ENCODE measurements at regions not wholly inside any gene's neighbourhood (a gene's known extent, or its start where the extent isn't known, plus 50 kb on each side); places are given as distances from the start of the nearest gene placed in this dataset.
"Not testable (repeated sequence)": the region's sequence is repeated elsewhere in the genome, so short reads cannot be mapped to it uniquely, and the experiment has no call there.

DNA sequence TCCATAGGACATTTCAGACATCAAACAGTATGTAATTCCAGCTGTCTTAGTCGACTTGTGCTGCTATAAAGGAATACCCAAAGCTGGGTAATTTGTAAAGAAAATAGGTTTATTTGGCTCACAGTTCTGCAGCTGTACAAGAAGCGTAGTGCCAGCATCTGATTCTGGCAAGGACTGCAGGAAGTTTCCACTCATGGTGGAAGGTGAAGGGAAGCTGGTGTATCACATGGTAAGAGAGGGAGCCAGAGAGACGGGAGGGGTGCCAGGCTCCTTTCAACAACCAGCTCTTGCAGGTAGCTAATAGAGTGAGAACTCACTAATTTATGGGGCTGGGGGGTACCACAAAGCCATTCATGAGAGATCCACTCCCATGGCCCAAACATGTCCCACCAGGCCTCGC is 253.0 kb upstream of the FGF13 start:
- CTCF ChIA-PET = no interaction called here
- H3K4me1 Mint-ChIP-seq (ENCODE audit: low read depth) = no peaks in the 10 kb centered on the region
- H3K36me3 Mint-ChIP-seq (ENCODE audit: low read depth) = no peaks in the 10 kb centered on the region
- H3K4me3 Mint-ChIP-seq = no peak overlapping the region
- intact Hi-C loops (cut with micrococcal nuclease) = no loop called here
- peaks cover 3% of the 10 kb centered on the region for H3K27me3 Mint-ChIP-seq (ENCODE audit: low read depth)
- H3K9me3 Mint-ChIP-seq = peaks cover 2% of the 10 kb centered on the region
- H3K27ac Mint-ChIP-seq = no peak overlapping the region
- DNase-seq = no peak

DNA sequence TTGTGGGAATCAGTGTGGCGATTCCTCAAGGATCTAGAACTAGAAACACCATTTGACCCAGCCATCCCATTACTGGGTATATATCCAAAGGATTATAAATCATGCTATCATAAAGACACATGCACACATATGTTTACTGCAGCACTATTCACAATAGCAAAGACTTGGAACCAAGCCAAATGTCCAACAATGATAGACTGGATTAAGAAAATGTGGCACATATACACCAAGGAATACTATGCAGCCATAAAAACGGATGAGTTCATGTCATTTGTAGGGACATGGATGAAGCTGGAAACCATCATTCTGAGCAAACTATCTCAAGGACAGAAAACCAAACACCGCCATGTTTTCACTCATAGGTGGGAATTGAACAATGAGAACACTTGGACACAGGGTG is 250.9 kb upstream of the FGF13 start:
- H3K27ac Mint-ChIP-seq; H3K36me3 Mint-ChIP-seq (ENCODE audit: low read depth); H3K27me3 Mint-ChIP-seq (ENCODE audit: low read depth); H3K9me3 Mint-ChIP-seq; CTCF ChIA-PET; DNase-seq; intact Hi-C loops (cut with micrococcal nuclease); H3K4me3 Mint-ChIP-seq; H3K4me1 Mint-ChIP-seq (ENCODE audit: low read depth): not testable (repeated sequence)

DNA sequence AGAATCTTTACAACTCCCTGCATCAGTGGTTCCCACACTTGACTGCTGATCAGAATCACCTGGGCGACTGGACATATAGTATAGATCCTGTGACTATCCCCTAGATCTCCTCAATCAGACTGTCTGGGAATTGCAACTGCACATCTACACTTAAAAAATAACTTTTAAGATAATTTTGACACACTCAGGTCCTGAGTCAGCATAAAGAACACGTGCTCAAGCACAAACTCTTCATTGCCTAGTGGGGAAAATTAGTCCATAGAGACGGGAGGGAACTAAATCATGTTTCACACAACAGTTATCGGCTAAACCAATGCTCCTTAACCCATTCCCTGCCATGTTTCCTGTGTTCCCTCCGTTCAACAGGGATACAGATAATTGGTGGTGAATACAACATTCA is 243.5 kb upstream of the FGF13 start:
- no peak overlapping the region for H3K4me3 Mint-ChIP-seq
- H3K27ac Mint-ChIP-seq = no peak overlapping the region
- CTCF ChIA-PET = no interaction called here
- no peak for DNase-seq
- H3K27me3 Mint-ChIP-seq (ENCODE audit: low read depth) = no peaks in the 10 kb centered on the region
- no peaks in the 10 kb centered on the region for H3K4me1 Mint-ChIP-seq (ENCODE audit: low read depth)
- no peaks in the 10 kb centered on the region for H3K36me3 Mint-ChIP-seq (ENCODE audit: low read depth)
- no peaks in the 10 kb centered on the region for H3K9me3 Mint-ChIP-seq
- intact Hi-C loops (cut with micrococcal nuclease) = no loop called here

DNA sequence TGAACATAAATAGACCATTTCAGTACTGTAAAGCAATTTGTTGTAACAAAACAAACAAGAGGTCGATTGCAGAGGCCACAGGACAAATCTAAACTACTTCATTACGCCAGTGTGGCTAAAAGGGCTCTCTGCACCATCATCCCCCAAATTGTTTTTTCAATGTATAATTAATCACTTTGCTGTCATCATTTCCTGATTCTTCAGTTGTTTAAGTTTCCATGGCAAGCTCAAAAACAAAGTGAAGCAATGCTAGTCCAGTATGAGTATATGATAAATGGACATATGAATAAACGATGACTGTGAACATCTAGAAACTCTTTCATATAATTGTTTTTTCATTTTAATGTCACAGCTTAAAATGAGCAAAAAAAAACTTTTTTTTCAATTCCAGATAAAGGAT is 235.4 kb upstream of the FGF13 start:
- no peaks in the 10 kb centered on the region for H3K4me1 Mint-ChIP-seq (ENCODE audit: low read depth)

DNA sequence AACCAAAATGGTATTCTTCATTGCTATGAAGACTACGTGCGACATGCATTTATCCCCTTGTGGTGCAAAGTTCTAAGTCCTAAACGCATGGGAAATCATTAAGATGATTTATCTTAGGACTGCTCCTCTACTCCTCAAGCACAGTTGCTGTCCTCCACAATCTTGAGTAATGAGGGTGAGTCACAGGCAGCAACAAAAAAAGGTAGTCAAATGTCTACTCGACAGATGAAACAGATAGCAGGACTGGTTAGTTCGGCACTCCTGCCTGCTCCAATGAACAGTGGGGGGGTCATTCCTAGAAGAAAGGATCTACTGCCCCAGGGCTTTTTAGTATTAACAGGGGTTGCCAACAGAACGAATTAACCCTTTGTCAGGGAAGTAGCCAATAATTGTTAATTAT is 233.7 kb upstream of the FGF13 start:
- Mint-ChIP-seq H3K4me1 (ENCODE audit: low read depth) (no peaks in the 10 kb centered on the region), H3K27ac (no peak overlapping the region), H3K4me3 (no peak overlapping the region), H3K27me3 (ENCODE audit: low read depth) (no peaks in the 10 kb centered on the region), H3K9me3 (no peaks in the 10 kb centered on the region), H3K36me3 (ENCODE audit: low read depth) (no peaks in the 10 kb centered on the region)
- no peak for DNase-seq
- CTCF ChIA-PET = no interaction called here
- intact Hi-C loops (cut with micrococcal nuclease) = no loop called here

More for the DNA sequence above, 235.4 kb upstream of the FGF13 start:
- Mint-ChIP-seq H3K4me3 (no peak overlapping the region), H3K9me3 (no peaks in the 10 kb centered on the region), H3K36me3 (ENCODE audit: low read depth) (no peaks in the 10 kb centered on the region), H3K27ac (no peak overlapping the region), H3K27me3 (ENCODE audit: low read depth) (no peaks in the 10 kb centered on the region)
- intact Hi-C loops (cut with micrococcal nuclease) = no loop called here
- DNase-seq = no peak
- CTCF ChIA-PET = no interaction called here

DNA sequence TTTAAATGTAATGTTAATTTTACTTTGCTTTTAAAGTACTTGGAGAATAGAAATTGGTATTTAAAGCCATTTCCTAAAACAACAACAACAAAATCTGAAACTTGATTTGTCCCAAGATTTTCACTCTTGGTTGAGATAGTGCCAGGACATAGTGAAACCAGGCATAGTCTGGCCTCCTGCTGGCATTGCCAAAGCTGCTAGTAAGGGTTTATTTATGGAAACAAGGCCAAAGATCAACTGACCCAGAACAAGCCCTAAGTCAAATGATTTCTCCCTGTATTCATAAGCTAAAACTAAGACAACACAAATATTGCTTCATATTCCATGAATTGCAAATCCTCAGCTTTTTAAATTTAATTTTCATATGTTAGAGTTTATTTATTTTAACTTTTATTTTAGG is 227.5 kb upstream of the FGF13 start:
- intact Hi-C loops (cut with micrococcal nuclease) = no loop called here
- H3K27ac Mint-ChIP-seq = no peak overlapping the region
- CTCF ChIA-PET = no interaction called here

DNA sequence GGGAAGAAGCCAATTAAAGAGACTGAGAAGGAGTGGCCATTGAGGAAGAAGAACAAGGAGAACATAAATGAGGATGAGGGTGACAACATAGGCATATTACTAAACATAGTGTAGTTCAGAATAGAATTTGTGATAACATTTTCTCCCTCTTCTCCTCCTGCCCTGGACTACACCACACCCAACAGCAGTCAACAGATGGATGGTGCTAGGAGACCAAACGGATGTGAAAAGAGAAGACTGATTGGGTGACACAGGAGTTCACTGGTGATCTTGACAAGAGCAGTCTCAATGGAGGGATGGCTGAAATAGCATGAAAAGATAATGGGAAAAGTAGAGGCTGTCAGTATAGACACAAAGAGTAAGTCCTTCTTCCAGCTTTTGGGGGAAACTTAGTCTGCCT is 226.5 kb upstream of the FGF13 start:
- Mint-ChIP-seq H3K36me3 (ENCODE audit: low read depth) (no peaks in the 10 kb centered on the region), H3K4me1 (ENCODE audit: low read depth) (no peaks in the 10 kb centered on the region), H3K27me3 (ENCODE audit: low read depth) (no peaks in the 10 kb centered on the region), H3K4me3 (no peak overlapping the region), H3K9me3 (no peaks in the 10 kb centered on the region), H3K27ac (no peak overlapping the region)
- intact Hi-C loops (cut with micrococcal nuclease) = no loop called here
- CTCF ChIA-PET = no interaction called here
- DNase-seq = no peak

More for the DNA sequence above, 227.5 kb upstream of the FGF13 start:
- no peaks in the 10 kb centered on the region for H3K36me3 Mint-ChIP-seq (ENCODE audit: low read depth)
- no peaks in the 10 kb centered on the region for H3K27me3 Mint-ChIP-seq (ENCODE audit: low read depth)
- no peak for DNase-seq
- no peaks in the 10 kb centered on the region for H3K9me3 Mint-ChIP-seq
- H3K4me1 Mint-ChIP-seq (ENCODE audit: low read depth) = no peaks in the 10 kb centered on the region
- H3K4me3 Mint-ChIP-seq = no peak overlapping the region

DNA sequence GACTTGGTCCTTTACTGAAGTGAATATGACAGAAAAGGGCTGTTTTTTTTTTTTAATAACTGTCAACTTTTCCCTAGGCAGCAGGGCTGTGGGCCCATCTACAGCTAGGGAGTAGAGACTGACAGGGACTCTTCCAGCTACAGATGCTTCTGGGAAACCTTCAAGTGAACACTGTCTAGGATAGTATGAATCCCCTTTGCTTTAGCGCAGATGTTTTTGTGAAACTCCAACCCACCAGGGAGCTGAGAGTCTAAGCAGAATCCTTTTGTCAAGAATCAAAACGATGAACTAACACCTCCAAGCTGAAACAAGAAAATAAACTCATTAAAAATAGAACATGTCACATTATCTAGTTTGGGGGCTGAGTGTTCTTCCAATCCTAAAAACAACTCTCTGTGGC is 219.7 kb upstream of the FGF13 start:
- DNase-seq = no peak
- H3K9me3 Mint-ChIP-seq = no peaks in the 10 kb centered on the region
- H3K4me1 Mint-ChIP-seq (ENCODE audit: low read depth) = no peaks in the 10 kb centered on the region
- CTCF ChIA-PET = no interaction called here
- H3K4me3 Mint-ChIP-seq = no peak overlapping the region
- H3K27me3 Mint-ChIP-seq (ENCODE audit: low read depth) = no peaks in the 10 kb centered on the region
- no peak overlapping the region for H3K27ac Mint-ChIP-seq
- H3K36me3 Mint-ChIP-seq (ENCODE audit: low read depth) = no peaks in the 10 kb centered on the region
- intact Hi-C loops (cut with micrococcal nuclease) = no loop called here

DNA sequence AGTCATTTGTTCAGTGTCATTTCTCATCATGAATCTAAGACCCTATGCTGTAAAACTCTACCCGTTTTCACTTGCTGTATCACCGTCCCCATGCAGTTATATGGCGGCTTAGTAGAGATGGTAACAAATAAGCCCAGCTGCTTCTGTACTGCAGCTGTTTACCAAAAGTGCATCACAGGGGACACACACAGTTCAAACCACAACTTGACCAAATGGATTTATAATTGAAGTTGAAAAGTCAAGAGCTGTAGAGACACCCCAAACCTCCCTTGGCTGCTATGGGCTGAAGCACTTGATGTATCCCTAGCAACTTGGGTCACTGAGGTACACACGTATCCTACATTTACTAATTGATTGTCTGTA is 219.0 kb upstream of the FGF13 start:
- no peak overlapping the region for H3K27ac Mint-ChIP-seq
- H3K9me3 Mint-ChIP-seq = no peaks in the 10 kb centered on the region
- no peak for DNase-seq
- no peaks in the 10 kb centered on the region for H3K36me3 Mint-ChIP-seq (ENCODE audit: low read depth)
- intact Hi-C loops (cut with micrococcal nuclease) = no loop called here
- CTCF ChIA-PET = no interaction called here
- H3K4me3 Mint-ChIP-seq = no peak overlapping the region
- H3K4me1 Mint-ChIP-seq (ENCODE audit: low read depth) = no peaks in the 10 kb centered on the region
- H3K27me3 Mint-ChIP-seq (ENCODE audit: low read depth) = no peaks in the 10 kb centered on the region

DNA sequence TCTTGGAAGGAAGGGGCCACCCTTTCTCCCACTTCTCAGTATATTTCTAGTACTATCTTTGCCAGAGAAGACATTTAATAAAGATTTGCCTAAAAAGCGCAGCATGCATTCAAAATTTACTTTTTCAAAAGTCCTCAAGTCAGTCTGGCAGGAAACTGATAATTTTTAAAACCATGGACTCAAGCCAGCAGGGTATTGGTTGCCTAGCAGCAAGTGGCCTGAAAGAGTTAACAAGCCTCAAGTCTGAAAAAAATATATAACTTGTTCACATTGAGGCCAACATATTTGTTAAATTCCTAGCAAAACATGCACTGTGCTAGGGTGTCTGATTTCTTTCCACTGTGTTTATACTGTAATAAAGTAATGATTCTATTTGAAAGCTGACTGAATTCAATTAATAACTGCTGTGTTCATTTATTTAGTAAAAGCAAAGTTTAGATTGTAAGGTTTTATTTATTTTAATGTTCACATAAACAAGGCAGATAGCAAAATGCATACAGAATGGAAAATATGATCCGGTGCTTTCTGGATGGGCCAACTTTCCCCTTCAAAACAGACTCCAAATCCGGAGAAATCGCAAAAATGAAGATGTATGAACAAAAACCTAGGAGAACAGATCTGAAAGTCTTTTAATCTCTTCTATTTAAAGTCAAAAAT is 218.5 kb upstream of the FGF13 start:
- no peaks in the 10 kb centered on the region for H3K36me3 Mint-ChIP-seq (ENCODE audit: low read depth)
- CTCF ChIA-PET = no interaction called here
- H3K9me3 Mint-ChIP-seq = no peaks in the 10 kb centered on the region
- no peak for DNase-seq
- H3K4me1 Mint-ChIP-seq (ENCODE audit: low read depth) = no peaks in the 10 kb centered on the region
- no peaks in the 10 kb centered on the region for H3K27me3 Mint-ChIP-seq (ENCODE audit: low read depth)
- H3K27ac Mint-ChIP-seq = no peak overlapping the region
- no peak overlapping the region for H3K4me3 Mint-ChIP-seq
- intact Hi-C loops (cut with micrococcal nuclease) = no loop called here

DNA sequence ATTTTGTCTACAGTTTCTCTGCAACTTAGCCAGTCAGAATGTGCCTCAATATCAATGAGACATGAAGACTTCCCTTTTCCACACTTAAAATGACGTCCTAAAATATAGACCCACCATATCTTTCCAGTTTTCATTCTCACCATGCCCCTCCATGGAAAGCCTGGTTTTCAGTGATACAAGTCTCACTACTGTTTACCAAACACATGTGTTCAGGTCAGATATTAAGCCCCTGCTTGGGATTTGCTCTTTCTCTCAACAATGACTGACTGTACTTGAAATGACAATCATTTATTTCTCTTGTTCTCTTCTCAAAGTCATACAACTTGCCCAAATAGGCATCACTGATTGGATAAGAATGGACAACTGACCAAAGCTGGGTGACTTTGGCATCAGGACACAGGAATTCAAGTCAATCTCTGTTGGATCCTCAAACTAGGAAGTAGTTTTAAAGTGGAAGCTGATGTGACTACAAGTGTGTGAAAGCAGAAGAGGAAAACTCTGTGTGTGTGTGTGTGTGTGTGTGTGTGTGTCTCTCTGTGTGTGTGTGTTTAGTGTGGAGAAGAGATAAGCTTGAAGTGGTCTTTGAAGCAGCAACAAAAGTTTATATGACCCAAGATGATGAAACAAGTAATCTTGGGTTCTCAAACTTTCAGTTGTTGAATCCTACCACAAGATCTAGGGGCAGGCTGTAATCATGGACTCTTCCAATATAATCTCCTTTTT is 217.4 kb upstream of the FGF13 start:
- Mint-ChIP-seq H3K27ac (no peak overlapping the region), H3K9me3 (no peaks in the 10 kb centered on the region), H3K4me1 (ENCODE audit: low read depth) (no peaks in the 10 kb centered on the region), H3K36me3 (ENCODE audit: low read depth) (no peaks in the 10 kb centered on the region), H3K27me3 (ENCODE audit: low read depth) (no peaks in the 10 kb centered on the region), H3K4me3 (no peak overlapping the region)
- CTCF ChIA-PET = no interaction called here
- intact Hi-C loops (cut with micrococcal nuclease) = no loop called here
- no peak for DNase-seq

DNA sequence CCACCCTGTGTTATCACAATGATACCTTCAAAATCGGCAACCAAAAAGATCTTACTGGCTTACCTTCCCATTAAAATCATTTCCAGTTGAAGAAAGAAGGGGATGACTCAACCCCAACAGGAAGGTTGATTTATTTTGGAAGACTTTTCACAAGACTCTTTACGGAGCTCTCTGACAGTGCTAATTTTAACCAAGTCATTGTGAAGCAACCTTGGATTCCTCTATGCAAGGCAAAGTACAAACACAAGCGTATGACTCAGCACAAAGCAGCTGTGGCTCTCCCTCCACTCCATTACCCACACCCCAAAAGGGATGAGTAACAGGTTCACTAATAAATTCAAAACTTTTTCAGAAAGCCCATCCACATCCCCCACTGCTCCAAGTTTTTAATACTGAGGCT is 213.8 kb upstream of the FGF13 start:
- no peak for DNase-seq
- no peaks in the 10 kb centered on the region for H3K9me3 Mint-ChIP-seq
- CTCF ChIA-PET = no interaction called here
- no peak overlapping the region for H3K27ac Mint-ChIP-seq
- no peak overlapping the region for H3K4me3 Mint-ChIP-seq
- H3K36me3 Mint-ChIP-seq (ENCODE audit: low read depth) = no peaks in the 10 kb centered on the region
- intact Hi-C loops (cut with micrococcal nuclease) = no loop called here
- no peaks in the 10 kb centered on the region for H3K4me1 Mint-ChIP-seq (ENCODE audit: low read depth)
- no peaks in the 10 kb centered on the region for H3K27me3 Mint-ChIP-seq (ENCODE audit: low read depth)

DNA sequence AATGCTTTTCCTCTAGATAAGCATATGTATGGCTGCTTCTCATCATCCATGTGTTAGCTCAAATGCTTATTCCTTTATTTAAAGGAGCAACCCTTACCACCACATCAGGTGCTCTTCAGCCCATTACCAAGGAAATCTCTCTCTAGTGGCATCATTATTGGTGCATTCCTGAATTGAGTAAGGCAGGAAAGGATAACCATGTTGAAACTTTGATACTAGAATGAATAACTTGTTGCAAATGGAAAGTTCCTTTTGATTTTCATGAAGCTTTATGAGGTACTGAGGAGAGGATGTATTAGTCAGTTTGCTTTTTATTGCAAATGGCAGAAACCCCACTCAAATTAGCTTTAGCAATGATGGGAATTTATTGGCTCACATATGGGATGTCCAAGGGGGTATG is 212.3 kb upstream of the FGF13 start:
- no peak overlapping the region for H3K4me3 Mint-ChIP-seq
- CTCF ChIA-PET = no interaction called here
- DNase-seq = no peak
- H3K27me3 Mint-ChIP-seq (ENCODE audit: low read depth) = no peaks in the 10 kb centered on the region
- no peak overlapping the region for H3K27ac Mint-ChIP-seq
- H3K36me3 Mint-ChIP-seq (ENCODE audit: low read depth) = no peaks in the 10 kb centered on the region
- no peaks in the 10 kb centered on the region for H3K4me1 Mint-ChIP-seq (ENCODE audit: low read depth)
- intact Hi-C loops (cut with micrococcal nuclease) = no loop called here
- H3K9me3 Mint-ChIP-seq = no peaks in the 10 kb centered on the region
